Activated CD8-positive, alpha-beta memory T cell treated with anti-CD3 and anti-CD28 coated beads for 1 hour (primary cell): ENCODE measurements at regions not wholly inside any gene's neighbourhood (a gene's known extent, or its start where the extent isn't known, plus 50 kb on each side); places are given as distances from the start of the nearest gene placed in this dataset.
"Not testable (repeated sequence)": the region's sequence is repeated elsewhere in the genome, so short reads cannot be mapped to it uniquely, and the experiment has no call there.

ENCODE experiments used
- DNase-seq, 2 donors: peaks; one replicate each; pipeline ENCODE4 v3.0.0-alpha.2; 2020; ENCODE audit warnings: low read depth in 1 of 2; ENCODE audit errors: extremely low read depth in 1 of 2

GRCh38 chr6:27679964-27680694 is 207.2 kb upstream of the ZNF184 start:
- DNase-seq: no peak

GRCh38 chr6:27679308-27679963 is 206.5 kb upstream of the ZNF184 start:
- DNase-seq: no peak

DNA sequence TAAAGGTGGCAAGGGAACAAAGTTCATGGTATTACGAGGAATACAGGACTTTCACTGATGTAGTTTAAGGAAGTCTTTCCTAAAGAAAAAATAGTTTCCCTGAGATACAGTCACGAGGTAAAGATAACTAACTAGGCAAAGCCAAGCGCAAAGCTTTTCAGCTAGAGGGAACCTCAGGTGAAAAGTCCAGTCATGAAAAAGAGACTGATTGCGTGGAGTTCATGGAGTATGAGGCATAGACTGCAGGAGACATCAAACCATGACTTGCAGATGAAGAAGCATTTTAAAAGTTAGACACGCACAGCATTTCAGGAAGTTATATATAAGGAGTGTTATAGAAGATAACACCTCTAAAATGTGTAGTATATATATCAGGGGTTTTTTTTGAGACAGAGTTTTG is 205.6 kb upstream of the ZNF184 start:
- DNase-seq: no peak

GRCh38 chr6:27674882-27675281 is 202.0 kb upstream of the ZNF184 start:
- no peak for DNase-seq

DNA sequence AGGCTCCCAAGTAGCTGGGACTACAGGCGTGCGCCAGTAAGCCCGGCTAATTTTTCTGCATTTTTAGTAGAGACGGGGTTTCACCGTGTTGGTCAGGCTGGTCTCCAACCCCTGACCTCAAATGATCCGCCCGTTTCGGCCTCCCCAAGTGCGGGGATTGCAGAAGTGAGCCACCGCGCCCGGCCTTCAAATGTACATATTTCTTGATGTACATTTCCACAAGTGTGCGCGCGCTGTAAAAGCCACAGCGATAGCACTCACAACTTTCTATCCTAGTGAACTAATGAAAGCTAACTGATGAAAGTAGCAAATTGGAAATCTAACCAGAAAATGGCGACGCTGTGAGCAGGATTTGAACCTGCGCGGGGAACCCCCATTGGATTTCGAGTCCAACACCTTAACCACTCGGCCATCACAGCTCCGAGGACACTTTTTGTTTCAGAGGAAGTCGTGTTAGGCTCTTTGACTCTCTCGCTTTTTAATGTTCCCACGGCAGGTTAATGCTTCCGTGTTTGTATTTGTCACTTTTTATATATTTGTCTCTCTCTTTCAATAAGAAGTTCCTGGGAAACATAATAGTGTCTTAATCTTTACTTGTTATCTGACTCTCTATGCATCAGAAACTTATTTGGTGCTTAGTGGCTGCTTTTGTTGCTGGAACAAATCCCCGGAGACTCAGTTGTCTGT is 199.4 kb upstream of the ZNF184 start:
- DNase-seq: no peak

DNA sequence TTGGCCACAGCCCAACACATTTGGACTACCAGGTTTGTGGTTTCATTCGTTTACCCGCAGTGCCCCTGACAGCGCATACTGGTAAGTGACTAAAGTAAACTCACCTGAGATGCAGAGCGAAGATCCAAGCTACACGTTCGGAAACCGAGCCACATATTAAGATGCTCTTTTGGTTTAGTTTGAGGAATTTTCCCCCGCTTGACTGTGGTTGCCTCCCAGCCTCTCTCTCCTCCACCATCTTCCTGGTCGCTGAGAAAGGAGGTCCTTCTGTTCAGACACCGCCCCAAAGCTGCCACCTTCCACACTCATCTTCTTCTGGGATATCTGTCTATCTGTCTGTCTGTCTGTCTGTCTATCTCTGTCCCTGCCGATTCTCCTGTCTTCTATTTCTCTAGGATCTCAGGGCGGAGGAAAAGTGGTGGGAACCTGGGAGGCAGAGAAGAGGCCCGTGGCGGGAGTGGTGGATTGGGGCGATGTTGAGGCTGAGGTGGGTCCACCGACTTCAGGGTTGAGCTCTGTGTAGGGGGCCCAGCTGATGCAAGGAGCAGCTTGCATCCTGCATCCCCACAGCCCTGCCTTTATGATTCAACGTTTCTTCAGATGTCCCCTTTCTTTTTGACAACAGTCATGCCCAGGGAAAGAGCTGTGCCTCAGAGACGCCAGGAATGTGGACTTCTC is 196.9 kb upstream of the ZNF184 start:
- no peak for DNase-seq

- DNase-seq: no peak
Measured at GRCh38 chr6:27669295-27669623, 196.4 kb upstream of the ZNF184 start.

- DNase-seq: no peak
Measured at GRCh38 chr6:27668442-27669294, 195.8 kb upstream of the ZNF184 start.

GRCh38 chr6:27667657-27668441 is 194.9 kb upstream of the ZNF184 start:
- DNase-seq: no peak

DNA sequence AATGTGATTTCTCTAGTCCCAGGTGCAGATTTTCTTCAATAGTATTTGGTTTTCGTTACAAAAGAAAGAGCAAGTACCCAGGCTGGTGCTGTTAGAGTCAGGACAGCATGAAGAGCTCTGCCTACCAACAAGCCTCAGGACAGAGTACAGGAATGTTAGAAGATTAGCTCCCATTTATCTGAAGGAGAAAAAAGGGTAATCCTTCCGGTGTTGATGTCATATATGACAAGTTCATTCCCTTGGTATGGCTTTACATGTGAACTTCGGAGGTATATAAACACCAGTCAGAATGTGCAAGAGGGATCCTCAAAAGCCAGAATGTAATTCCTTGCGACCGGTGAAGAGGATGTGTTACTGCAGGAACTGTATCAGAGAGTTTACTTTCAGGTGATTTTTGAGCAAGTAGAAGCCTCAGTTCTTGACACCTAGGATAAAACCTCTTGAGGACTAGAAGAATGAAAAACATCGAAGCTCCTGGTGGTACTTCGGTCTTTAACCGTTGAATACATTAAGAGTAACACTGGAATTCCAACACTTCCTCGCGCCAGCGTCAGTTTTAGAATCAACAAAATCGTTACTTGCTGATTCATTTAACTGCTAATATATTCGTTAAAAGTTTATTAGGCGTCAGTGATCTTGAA is 194.2 kb upstream of the ZNF184 start:
- no peak for DNase-seq

GRCh38 chr6:27662769-27663168 is 189.9 kb upstream of the ZNF184 start:
- DNase-seq: no peak

DNA sequence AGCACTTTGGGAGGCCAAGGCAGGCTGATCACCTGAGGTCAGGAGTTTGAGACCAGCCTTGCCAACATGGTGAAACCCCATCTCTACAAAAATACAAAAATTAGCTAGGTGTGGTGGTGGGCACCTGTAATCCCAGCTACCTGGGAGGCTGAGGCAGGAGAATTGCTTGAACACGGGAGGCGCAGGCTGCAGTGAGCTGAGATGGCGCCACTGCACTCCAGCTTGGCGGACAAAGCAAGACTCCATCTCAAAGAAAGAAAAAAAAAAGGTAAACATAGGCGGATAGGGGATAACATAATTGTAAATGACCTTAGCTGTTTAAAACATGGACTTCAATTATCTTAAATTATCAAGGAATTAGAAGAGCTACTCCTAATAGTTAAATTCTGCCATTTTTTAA is 189.3 kb upstream of the ZNF184 start:
- not testable (repeated sequence) for DNase-seq

DNA sequence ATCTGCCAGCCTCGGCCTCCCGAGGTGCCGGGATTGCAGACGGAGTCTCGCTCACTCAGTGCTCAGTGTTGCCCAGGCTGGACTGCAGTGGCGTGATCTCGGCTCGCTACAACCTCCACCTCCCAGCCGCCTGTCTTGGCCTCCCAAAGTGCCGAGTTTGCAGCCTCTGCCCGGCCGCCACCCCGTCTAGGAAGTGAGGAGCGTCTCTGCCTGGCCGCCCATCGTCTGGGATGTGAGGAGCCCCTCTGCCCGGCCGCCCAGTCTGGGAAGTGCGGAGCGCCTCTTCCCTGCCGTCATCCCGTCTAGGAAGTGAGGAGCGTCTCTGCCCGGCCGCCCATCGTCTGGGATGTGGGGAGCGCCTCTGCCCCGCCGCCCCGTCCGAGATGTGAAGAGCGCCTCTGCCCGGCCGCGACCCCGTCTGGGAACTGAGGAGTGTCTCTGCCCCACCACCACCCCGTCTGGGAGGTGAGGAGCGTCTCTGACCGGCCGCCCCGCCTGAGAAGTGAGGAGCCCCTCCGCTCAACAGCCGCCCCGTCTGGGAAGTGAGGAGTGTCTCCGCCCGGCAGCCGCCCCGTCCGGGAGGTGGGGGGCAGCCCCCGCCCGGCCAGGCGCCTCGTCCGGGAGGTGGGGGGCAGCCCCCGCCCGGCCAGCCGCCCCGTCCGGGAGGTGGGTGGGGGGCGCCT is 180.4 kb upstream of the ZNF184 start:
- DNase-seq: not testable (repeated sequence)

- no peak for DNase-seq
Measured at GRCh38 chr6:27651371-27651732, 178.4 kb upstream of the ZNF184 start.

DNA sequence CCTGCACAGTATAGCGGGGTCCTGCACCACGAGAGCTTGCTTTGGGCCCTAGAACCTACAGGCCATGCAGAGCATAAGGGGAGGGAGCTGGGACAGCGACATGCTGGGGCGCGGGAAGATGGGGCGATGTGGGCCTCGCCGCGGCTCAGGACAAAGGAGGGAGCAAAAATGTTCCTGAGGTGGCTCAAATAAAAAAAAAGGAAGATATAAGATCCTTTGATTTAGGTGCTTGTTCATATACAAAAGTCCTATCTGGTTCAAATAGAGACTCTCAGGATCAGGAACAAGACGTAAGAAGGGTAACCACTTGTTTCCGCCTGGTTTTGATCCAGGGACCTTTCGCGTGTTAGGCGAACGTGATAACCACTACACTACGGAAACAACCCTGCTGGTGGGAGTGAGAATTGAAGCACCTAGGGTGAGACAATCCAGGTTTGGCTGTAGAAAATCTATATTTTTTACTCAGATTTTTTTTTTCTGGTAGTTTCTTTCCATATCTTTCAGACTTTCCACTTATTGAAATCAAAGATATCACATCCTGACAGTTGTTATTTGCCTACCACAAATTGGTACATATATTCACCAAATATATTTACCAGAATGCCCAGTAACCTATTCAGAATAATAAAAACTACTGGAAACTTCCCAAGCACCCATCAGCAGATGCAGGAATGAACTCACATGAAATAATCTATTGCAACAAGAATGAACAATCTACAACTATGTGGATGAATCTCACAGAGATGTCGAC is 177.9 kb upstream of the ZNF184 start:
- DNase-seq: no peak

- DNase-seq: no peak
Measured at GRCh38 chr6:27644528-27644927, 171.6 kb upstream of the ZNF184 start.

- DNase-seq: no peak
Measured at GRCh38 chr6:27642744-27643456, 170.0 kb upstream of the ZNF184 start.

DNA sequence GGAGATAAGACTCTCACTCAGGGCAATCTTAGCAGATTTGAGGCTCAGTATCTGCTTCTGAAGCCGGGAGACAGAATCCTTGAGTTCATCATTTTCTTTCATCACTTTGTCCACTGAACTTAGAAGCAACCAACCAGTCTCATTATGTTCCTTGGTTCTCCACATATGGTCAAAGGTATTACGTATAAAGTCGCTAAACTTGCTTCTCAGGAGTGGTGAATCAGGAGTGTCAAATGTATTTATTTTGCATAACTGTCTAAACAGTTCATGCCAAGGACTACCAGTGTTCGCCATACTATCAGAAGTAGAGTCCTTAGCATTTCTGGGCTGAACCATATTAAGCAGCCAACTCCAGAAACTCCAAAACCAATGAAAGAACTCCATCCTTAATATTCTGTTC is 163.0 kb upstream of the ZNF184 start:
- DNase-seq: not testable (repeated sequence)
